HFF-Myc (cell line): ENCODE measurements at regions not wholly inside any gene's neighbourhood (a gene's known extent, or its start where the extent isn't known, plus 50 kb on each side); places are given as distances from the start of the nearest gene placed in this dataset.
A peak's percentile ranks its signal among the peaks of the same experiment; 100 is the strongest.

Source experiments
- DNase-seq: peaks from one replicate; pipeline ENCODE4 v3.0.0-alpha.2; 2011; ENCODE audit warnings: low read depth; ENCODE audit errors: extremely low read depth
- H3K4me3 ChIP-seq: replicated peaks from 2 replicates; pipeline ENCODE4 v1.5.1; 2011; ENCODE audit warnings: low read depth, mild to moderate bottlenecking, control low read depth, low read length
- CTCF ChIP-seq: IDR thresholded peaks from 2 replicates; pipeline ENCODE4 v1.5.1; 2012; ENCODE audit warnings: mild to moderate bottlenecking, low read depth, low read length, control low read depth; ENCODE audit errors: missing control alignments

GRCh38 chr6:140957386-140957785 lies 1175.3 kb upstream of the GJE1 start:
- no peak for DNase-seq
- no peak overlapping the region for H3K4me3 ChIP-seq
- TF ChIP-seq CTCF: no peak

GRCh38 chr6:140956571-140957369 lies 1176.0 kb upstream of the GJE1 start:
- no peak overlapping the region for H3K4me3 ChIP-seq
- DNase-seq: peak; percentile 49
- TF ChIP-seq CTCF: no peak

- no peak for DNase-seq
- no peak for TF ChIP-seq CTCF
- no peak overlapping the region for H3K4me3 ChIP-seq
Observed at GRCh38 chr6:140940251-140940925, 1192.3 kb upstream of the GJE1 start.

GRCh38 chr6:140932909-140933308 lies 1199.8 kb upstream of the GJE1 start:
- no peak for DNase-seq
- H3K4me3 ChIP-seq: no peak overlapping the region
- TF ChIP-seq CTCF: no peak

GRCh38 chr6:140931581-140931980 lies 1201.1 kb upstream of the GJE1 start:
- no peak for TF ChIP-seq CTCF
- H3K4me3 ChIP-seq: no peak overlapping the region
- no peak for DNase-seq

GRCh38 chr6:140929121-140929520 lies 1203.6 kb upstream of the GJE1 start:
- H3K4me3 ChIP-seq: no peak overlapping the region
- DNase-seq: no peak
- TF ChIP-seq CTCF: no peak
